Stimulated activated CD4-positive, alpha-beta T cell treated with anti-CD3 and anti-CD28 coated beads, Interleukin-1b, Interleukin-23, amount 100 ng/mL, for 48 hours (primary cell): ENCODE measurements at regions not wholly inside any gene's neighbourhood (a gene's known extent, or its start where the extent isn't known, plus 50 kb on each side); places are given as distances from the start of the nearest gene placed in this dataset.

Experiments used
- DNase-seq: peaks from one replicate; pipeline ENCODE4 v3.0.0-alpha.2; 2020

GRCh38 chr7:16212610-16213009 is 208.7 kb downstream of the CRPPA start:
- DNase-seq = no peak

- no peak for DNase-seq
These were observed 209.3 kb downstream of the CRPPA start for GRCh38 chr7:16212032-16212431.

GRCh38 chr7:16211402-16211925 is 209.9 kb downstream of the CRPPA start:
- no peak for DNase-seq

- DNase-seq = no peak
These were observed 211.2 kb downstream of the CRPPA start for GRCh38 chr7:16210171-16210570.

- no peak for DNase-seq
These were observed 214.0 kb downstream of the CRPPA start for GRCh38 chr7:16207321-16207720.

- no peak for DNase-seq
These were observed 215.9 kb downstream of the CRPPA start for GRCh38 chr7:16205466-16205865.

- no peak for DNase-seq
These were observed 216.4 kb downstream of the CRPPA start for GRCh38 chr7:16204953-16205352.

GRCh38 chr7:16203065-16203464 is 218.3 kb downstream of the CRPPA start:
- no peak for DNase-seq

GRCh38 chr7:16202303-16202702 is 219.0 kb downstream of the CRPPA start:
- DNase-seq = no peak

- no peak for DNase-seq
These were observed 220.7 kb downstream of the CRPPA start for GRCh38 chr7:16200591-16200990.

GRCh38 chr7:16193631-16194030 is 227.7 kb downstream of the CRPPA start:
- DNase-seq = no peak

GRCh38 chr7:16189026-16189715 is 232.2 kb downstream of the CRPPA start:
- DNase-seq = no peak

GRCh38 chr7:16187131-16187530 is 234.2 kb downstream of the CRPPA start:
- no peak for DNase-seq

GRCh38 chr7:16178585-16178984 is 242.8 kb downstream of the CRPPA start:
- DNase-seq = no peak

- DNase-seq = no peak
These were observed 243.2 kb downstream of the CRPPA start for GRCh38 chr7:16178092-16178491.

- DNase-seq = no peak
These were observed 247.1 kb downstream of the CRPPA start for GRCh38 chr7:16174253-16174652.

- no peak for DNase-seq
These were observed 249.0 kb downstream of the CRPPA start for GRCh38 chr7:16172366-16172765.

- no peak for DNase-seq
These were observed 249.4 kb downstream of the CRPPA start for GRCh38 chr7:16171928-16172327.

- no peak for DNase-seq
These were observed 250.7 kb downstream of the CRPPA start for GRCh38 chr7:16170671-16171070.

- no peak for DNase-seq
These were observed 251.8 kb downstream of the CRPPA start for GRCh38 chr7:16169537-16169936.

GRCh38 chr7:16167526-16167925 is 253.8 kb downstream of the CRPPA start:
- DNase-seq = no peak

GRCh38 chr7:16144361-16144760 is 277.0 kb downstream of the CRPPA start:
- no peak for DNase-seq

- DNase-seq = no peak
These were observed 283.4 kb downstream of the CRPPA start for GRCh38 chr7:16137944-16138343.

GRCh38 chr7:16136896-16137295 is 284.4 kb downstream of the CRPPA start:
- no peak for DNase-seq

GRCh38 chr7:16135658-16136057 is 285.7 kb downstream of the CRPPA start:
- no peak for DNase-seq
